Peyer's patch (tissue), 4 donors: ENCODE measurements at regions not wholly inside any gene's neighbourhood (a gene's known extent, or its start where the extent isn't known, plus 50 kb on each side); places are given as distances from the start of the nearest gene placed in this dataset.

ENCODE experiments used
- POLR2A ChIP-seq, 2 donors: fragments of 450-650 bp; IDR thresholded peaks; one replicate each; pipeline ENCODE4 v1.5.1; 2017; ENCODE audit warnings: antibody characterized with exemption in 2 of 2, mild to moderate bottlenecking in 2 of 2, moderate library complexity in 2 of 2
- TF ChIP-seq, protein P1 (sequence below), 6 experiments: fragments of 450-650 bp in 4 of 6; fragments of 200-600 bp in 2 of 6; sonication (generic) in 1 of 6; IDR thresholded peaks; one replicate each; pipeline ENCODE4 v1.5.1; 2017 to 2019; ENCODE audit warnings: antibody characterized with exemption in 6 of 6, mild to moderate bottlenecking in 3 of 6, moderate library complexity in 1 of 6

GRCh38 chr10:69732147-69732825, 69.4 kb upstream of the COL13A1 start:
- TF ChIP-seq, protein P1, sequence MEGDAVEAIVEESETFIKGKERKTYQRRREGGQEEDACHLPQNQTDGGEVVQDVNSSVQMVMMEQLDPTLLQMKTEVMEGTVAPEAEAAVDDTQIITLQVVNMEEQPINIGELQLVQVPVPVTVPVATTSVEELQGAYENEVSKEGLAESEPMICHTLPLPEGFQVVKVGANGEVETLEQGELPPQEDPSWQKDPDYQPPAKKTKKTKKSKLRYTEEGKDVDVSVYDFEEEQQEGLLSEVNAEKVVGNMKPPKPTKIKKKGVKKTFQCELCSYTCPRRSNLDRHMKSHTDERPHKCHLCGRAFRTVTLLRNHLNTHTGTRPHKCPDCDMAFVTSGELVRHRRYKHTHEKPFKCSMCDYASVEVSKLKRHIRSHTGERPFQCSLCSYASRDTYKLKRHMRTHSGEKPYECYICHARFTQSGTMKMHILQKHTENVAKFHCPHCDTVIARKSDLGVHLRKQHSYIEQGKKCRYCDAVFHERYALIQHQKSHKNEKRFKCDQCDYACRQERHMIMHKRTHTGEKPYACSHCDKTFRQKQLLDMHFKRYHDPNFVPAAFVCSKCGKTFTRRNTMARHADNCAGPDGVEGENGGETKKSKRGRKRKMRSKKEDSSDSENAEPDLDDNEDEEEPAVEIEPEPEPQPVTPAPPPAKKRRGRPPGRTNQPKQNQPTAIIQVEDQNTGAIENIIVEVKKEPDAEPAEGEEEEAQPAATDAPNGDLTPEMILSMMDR (IDR thresholded peaks at IDR 0.05), result no peak
- no peak for TF ChIP-seq POLR2A (IDR thresholded peaks at IDR 0.05)
